Pancreas (tissue), 10 donors: ENCODE measurements at regions not wholly inside any gene's neighbourhood (a gene's known extent, or its start where the extent isn't known, plus 50 kb on each side); places are given as distances from the start of the nearest gene placed in this dataset.
"Not testable (repeated sequence)": the region's sequence is repeated elsewhere in the genome, so short reads cannot be mapped to it uniquely, and the experiment has no call there.

ENCODE experiments used
- ATAC-seq, 4 donors: fragments of 200-7000 bp; cut with Tn5 transposase; one replicate each; pipeline versions ENCODE4 v1.8.0 to v1.9.1; 2020; ENCODE audit warnings: mild to moderate bottlenecking in 4 of 4, moderate library complexity in 4 of 4
- DNase-seq, 6 donors: peaks; one replicate each; pipeline ENCODE4 v3.0.0-alpha.2; 2020
- FAIRE-seq: peaks from 2 replicates; lab custom pipeline; 2012; peaks lifted over from hg19 to GRCh38; lab: Jason Lieb, UNC
- H3K27ac ChIP-seq, 4 donors: fragments of 200-600 bp; sonication (generic); 1 replicate in 3 of 4; 2 replicates in 1 of 4; pipeline versions ENCODE4 v1.5.0 to v1.8.0; 2020
- H3K27me3 ChIP-seq, 4 donors: fragments of 200-600 bp; one replicate each; pipeline ENCODE4 v1.8.0; 2021
- H3K36me3 ChIP-seq, 3 donors: fragments of 200-600 bp; sonication (generic) in 1 of 3; one replicate each; pipeline versions ENCODE4 v1.5.0 to v1.8.0; 2020 to 2021
- H3K4me1 ChIP-seq, 3 donors: fragments of 200-600 bp; one replicate each; pipeline ENCODE4 v1.8.0; 2021
- H3K4me3 ChIP-seq, 4 donors: fragments of 200-600 bp; sonication (generic) in 2 of 4; one replicate each; pipeline versions ENCODE4 v1.5.0 to v1.8.0; 2020 to 2021
- H3K9me3 ChIP-seq, 4 donors: fragments of 200-600 bp; one replicate each; pipeline ENCODE4 v1.8.0; 2021
- WGBS, 2 donors: extraction: QIAGEN DNeasy Blood & Tissue Kit; methylation state at CpG; one replicate each; pipeline ENCODE4 v1.1.7; 2013; 5-methylcytosine and 5-hydroxymethylcytosine counted together
- intact Hi-C, 3 donors: fragments of 100-400 bp; cut with DNase I; formaldehyde crosslinking; loops; one replicate each; pipeline versions ENCODE4 v1.11.1 to v1.14.2; 2022
- TF ChIP-seq, protein P1 (sequence below), 4 donors: fragments of 200-600 bp; sonication (generic) in 3 of 4; IDR thresholded peaks; one replicate each; pipeline versions ENCODE4 v1.5.0 to v1.8.0; 2021; ENCODE audit warnings: antibody characterized with exemption in 4 of 4
- donor health status: healthy with polysubstance abuse.
- donor health status: DM: no; HTN: no; CAD: no; lungs with moderate emphysema.
- donor health status: DM: no; HTN: no; CAD: no.
- donor health status: control.
- donor health status: control.
- donor health status: Bipolar disorder and iron deficiency.
- donor health status: DM: yes; HTN: yes; CAD: no.
- donor health status: DM: no; HTN: no; CAD: no.
- donor health status: DM: no; HTN: no; CAD: no.
- donor health status: DM: yes; HTN: yes; CAD: no.

DNA sequence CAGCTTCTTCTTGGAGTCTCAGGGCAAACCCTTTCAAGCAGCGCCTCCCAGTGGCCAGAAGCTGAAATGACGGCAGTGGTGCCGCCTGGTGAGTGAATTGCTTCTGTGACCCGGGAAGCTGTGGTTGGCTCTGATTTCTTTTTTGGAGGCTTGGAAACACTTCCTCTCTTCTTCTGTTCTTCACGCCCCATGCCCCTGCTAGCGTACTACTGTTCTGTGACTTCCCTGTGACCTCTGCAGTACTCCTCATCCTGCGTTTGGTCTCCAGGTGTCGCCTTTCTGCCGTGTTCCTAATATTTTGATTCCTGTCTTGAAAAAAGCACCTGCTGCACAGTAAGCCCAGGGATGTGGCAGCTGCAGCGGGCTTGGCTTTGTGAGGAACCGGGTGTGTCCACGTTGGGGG, 176.4 kb downstream of the ADRA2C start:
- H3K9me3 ChIP-seq, H3K27ac ChIP-seq, H3K4me1 ChIP-seq, intact Hi-C loops, ATAC-seq, H3K27me3 ChIP-seq, H3K36me3 ChIP-seq, H3K4me3 ChIP-seq, FAIRE-seq: not testable (repeated sequence)
- DNase-seq = peak in 4 of 6 donors; percentile 18 to 71 (median 56)
- WGBS, 2 donors = 7 to 21% methylated on average over 11 to 12 of the region's 12 CpGs
- TF ChIP-seq, protein P1, sequence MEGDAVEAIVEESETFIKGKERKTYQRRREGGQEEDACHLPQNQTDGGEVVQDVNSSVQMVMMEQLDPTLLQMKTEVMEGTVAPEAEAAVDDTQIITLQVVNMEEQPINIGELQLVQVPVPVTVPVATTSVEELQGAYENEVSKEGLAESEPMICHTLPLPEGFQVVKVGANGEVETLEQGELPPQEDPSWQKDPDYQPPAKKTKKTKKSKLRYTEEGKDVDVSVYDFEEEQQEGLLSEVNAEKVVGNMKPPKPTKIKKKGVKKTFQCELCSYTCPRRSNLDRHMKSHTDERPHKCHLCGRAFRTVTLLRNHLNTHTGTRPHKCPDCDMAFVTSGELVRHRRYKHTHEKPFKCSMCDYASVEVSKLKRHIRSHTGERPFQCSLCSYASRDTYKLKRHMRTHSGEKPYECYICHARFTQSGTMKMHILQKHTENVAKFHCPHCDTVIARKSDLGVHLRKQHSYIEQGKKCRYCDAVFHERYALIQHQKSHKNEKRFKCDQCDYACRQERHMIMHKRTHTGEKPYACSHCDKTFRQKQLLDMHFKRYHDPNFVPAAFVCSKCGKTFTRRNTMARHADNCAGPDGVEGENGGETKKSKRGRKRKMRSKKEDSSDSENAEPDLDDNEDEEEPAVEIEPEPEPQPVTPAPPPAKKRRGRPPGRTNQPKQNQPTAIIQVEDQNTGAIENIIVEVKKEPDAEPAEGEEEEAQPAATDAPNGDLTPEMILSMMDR (IDR thresholded peaks at IDR 0.05) = peak in 3 of 4 donors; percentile 33 to 48 (median 35)

DNA sequence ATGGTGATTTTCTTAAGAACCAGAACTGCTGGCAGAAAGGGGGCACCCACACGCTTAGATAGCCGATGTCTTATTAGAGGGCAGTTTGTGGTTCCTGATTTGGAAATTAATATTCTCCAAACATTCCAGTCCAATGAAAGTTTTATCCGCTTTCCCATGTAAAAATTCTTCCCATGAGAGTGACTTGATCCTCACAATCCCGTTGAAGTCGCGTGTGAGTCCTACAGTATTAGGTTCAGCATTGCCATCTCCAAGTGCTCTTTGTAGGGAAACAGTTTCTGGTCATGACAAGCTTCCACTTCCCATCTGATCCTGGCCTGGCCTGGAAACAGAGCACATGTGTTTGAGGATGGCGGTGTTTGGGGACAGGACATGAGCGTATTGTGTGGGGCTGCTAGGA, 176.9 kb downstream of the ADRA2C start:
- H3K27ac ChIP-seq, intact Hi-C loops, H3K9me3 ChIP-seq, H3K4me1 ChIP-seq, H3K27me3 ChIP-seq, H3K4me3 ChIP-seq, DNase-seq, H3K36me3 ChIP-seq, FAIRE-seq, ATAC-seq: not testable (repeated sequence)
- WGBS, 2 donors = 71 to 78% methylated on average over 7 to 8 of the region's 8 CpGs

GRCh38 chr4:3945511-3946290, 179.5 kb downstream of the ADRA2C start:
- no peak overlapping the region for H3K27ac ChIP-seq
- TF ChIP-seq, protein P1 (IDR thresholded peaks at IDR 0.05) = no peak
- no peaks in the 10 kb centered on the region for H3K36me3 ChIP-seq
- H3K27me3 ChIP-seq = no peaks in the 10 kb centered on the region
- DNase-seq (no peak), FAIRE-seq (no peak), ATAC-seq (no peak)
- WGBS, 2 donors = 90 to 92% methylated on average over 22 of the region's 22 CpGs
- intact Hi-C loops = no loop called here
- no peak overlapping the region for H3K4me3 ChIP-seq
- no peaks in the 10 kb centered on the region for H3K4me1 ChIP-seq
- no peaks in the 10 kb centered on the region for H3K9me3 ChIP-seq

DNA sequence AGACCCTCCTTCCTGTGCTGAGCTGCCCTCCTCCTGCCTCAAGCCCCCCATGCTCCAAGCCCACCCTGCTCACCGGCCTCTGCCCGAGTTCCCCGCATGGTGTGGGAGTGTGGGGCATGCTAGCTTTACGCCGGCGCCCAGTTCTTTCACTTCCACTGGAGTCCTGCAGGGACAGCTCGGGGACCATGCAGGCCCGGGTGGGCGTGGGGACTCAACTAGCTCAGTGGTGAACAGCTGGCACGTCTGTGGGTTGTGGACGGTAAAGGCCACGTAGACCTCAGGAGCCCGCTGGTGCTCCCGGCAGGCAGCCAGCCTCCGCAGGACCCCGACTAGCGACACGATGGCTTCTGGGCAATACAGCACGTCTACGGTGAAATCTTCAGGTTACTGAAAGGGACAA, 180.4 kb downstream of the ADRA2C start:
- H3K9me3 ChIP-seq, H3K27ac ChIP-seq, H3K27me3 ChIP-seq, ATAC-seq, H3K4me1 ChIP-seq, intact Hi-C loops, DNase-seq, H3K36me3 ChIP-seq, FAIRE-seq, H3K4me3 ChIP-seq: not testable (repeated sequence)
- 90 to 94% methylated on average over 20 of the region's 20 CpGs for WGBS, 2 donors

DNA sequence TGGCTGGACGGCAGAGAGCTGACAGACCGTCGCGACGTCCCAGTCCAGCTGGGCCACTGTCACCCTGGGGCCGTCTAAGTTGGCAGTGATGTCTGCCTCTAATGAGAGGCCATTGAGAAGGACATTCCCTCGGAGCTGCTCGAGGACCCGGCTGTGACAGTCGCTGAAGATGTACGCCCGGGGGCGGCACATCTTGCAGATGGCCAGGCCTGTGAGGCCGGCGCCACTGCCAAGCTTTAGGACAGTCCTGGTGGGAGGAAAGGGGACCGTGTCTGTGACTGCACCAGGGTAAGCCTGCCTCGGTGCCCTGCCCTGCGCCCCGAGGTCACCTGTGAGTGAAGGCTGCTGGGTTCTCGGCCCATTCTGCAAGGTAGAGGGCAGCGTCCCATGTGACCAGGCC, 181.6 kb downstream of the ADRA2C start:
- ATAC-seq, H3K4me3 ChIP-seq, H3K36me3 ChIP-seq, H3K27me3 ChIP-seq, FAIRE-seq, H3K9me3 ChIP-seq, H3K27ac ChIP-seq, intact Hi-C loops, DNase-seq, H3K4me1 ChIP-seq: not testable (repeated sequence)
- 90 to 96% methylated on average over 21 of the region's 21 CpGs for whole genome bisulfite sequencing, 2 donors

- DNase-seq = not testable (repeated sequence)
These were observed 182.0 kb downstream of the ADRA2C start for GRCh38 chr4:3948210-3948609.

GRCh38 chr4:3949916-3950315, 183.7 kb downstream of the ADRA2C start:
- TF ChIP-seq, protein P1 (IDR thresholded peaks at IDR 0.05) = peak in 3 of 4 donors; percentile 11 to 33 (median 25)
- 56 to 59% methylated on average over 5 of the region's 5 CpGs for WGBS, 2 donors
- H3K4me3 ChIP-seq, H3K27me3 ChIP-seq, H3K9me3 ChIP-seq, H3K27ac ChIP-seq, FAIRE-seq, intact Hi-C loops, H3K4me1 ChIP-seq, ATAC-seq, H3K36me3 ChIP-seq: not testable (repeated sequence)
- peak in 4 of 6 donors; percentile 51 to 71 (median 56) for DNase-seq

More at GRCh38 chr4:3948210-3948609, 182.0 kb downstream of the ADRA2C start:
- H3K9me3 ChIP-seq, H3K4me3 ChIP-seq, intact Hi-C loops, H3K27me3 ChIP-seq, H3K27ac ChIP-seq, ATAC-seq, FAIRE-seq, H3K36me3 ChIP-seq, H3K4me1 ChIP-seq: not testable (repeated sequence)
- 94 to 96% methylated on average over 5 of the region's 5 CpGs for WGBS, 2 donors

GRCh38 chr4:3952443-3953139, 186.4 kb downstream of the ADRA2C start:
- H3K9me3 ChIP-seq, intact Hi-C loops, FAIRE-seq, ATAC-seq, H3K36me3 ChIP-seq, H3K4me1 ChIP-seq, H3K27me3 ChIP-seq, H3K27ac ChIP-seq, H3K4me3 ChIP-seq, DNase-seq: not testable (repeated sequence)
- 86 to 90% methylated on average over 9 of the region's 9 CpGs for WGBS, 2 donors

DNA sequence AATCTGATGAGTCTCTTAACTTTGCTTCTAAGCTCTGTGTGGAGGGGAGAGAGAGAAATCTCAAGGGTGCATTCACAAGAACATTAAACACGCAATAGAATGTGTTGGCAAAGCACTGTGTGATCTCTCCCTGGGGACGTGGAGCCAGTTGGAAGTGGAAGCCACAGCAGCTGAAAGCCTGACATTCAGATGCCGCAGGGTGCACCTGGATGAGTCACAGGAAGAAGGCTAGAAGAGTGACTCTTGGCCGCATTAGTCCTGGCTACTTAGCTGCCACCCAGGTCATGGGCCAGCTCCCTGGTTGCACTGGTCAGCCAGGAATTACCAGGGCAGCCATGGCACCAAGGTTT, 186.9 kb downstream of the ADRA2C start:
- H3K9me3 ChIP-seq, H3K36me3 ChIP-seq, H3K27me3 ChIP-seq, DNase-seq, H3K4me3 ChIP-seq, intact Hi-C loops, FAIRE-seq, H3K27ac ChIP-seq, ATAC-seq, H3K4me1 ChIP-seq: not testable (repeated sequence)
- WGBS, 2 donors = 85 to 93% methylated on average over 4 of the region's 4 CpGs
